ENCODE measurements at regions not wholly inside any gene's neighbourhood (a gene's known extent, or its start where the extent isn't known, plus 50 kb on each side); places are given as distances from the start of the nearest gene placed in this dataset.

DNA sequence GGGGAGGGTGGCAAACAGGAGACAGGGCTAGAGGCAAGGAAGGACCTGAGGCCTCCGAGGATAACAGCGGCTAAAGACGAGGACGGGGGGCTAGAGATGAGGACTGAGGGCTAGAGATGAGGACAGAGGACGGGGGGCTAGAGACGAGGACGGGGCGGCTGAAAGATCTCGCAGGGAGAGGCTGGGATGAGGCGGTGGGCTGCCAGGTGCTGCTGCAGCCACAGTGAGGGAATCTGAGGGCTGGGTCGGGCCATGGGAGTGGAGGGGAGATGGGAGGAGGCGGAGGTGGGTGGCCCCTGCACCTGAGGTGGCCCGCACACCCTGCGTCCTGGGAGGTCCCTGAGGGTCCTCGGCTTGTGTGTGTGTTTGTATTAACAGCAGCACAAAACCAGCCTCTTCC, 350.2 kb upstream of the SALL3 start:
- no peak overlapping the region for H3K4me3 ChIP-seq
- H3K27me3 ChIP-seq: peaks cover 3% of the 10 kb centered on the region
- no peak for DNase-seq
- WGBS, 2 donors (ENCODE audit: low coverage in 1 of 2): 82 to 87% methylated on average over 12 to 15 of the region's 15 CpGs
- H3K9me3 ChIP-seq: no peaks in the 10 kb centered on the region
- in situ Hi-C loops (cut with MboI; ENCODE audit: low pct_ligation_motif_present in 1 of 4, low pct_unique_long_range_greater_than_20kb in 1 of 4, low sequenced_read_pairs in 3 of 4) (no loop called here), intact Hi-C loops (cut with DNase I; ENCODE audit: low total_unique reads) (no loop called here)
- H3K36me3 ChIP-seq: no peaks in the 10 kb centered on the region
- no peak overlapping the region for H3K27ac ChIP-seq
- no peak for TF ChIP-seq POLR2AphosphoS5 (IDR thresholded peaks at IDR 0.05)
- TF ChIP-seq CTCF (IDR thresholded peaks at IDR 0.05): no peak
- TF ChIP-seq POLR2A (IDR thresholded peaks at IDR 0.05): no peak
- TF ChIP-seq EP300 (IDR thresholded peaks at IDR 0.05; ENCODE audit: low read depth): no peak
- no peaks in the 10 kb centered on the region for H3K4me1 ChIP-seq

- in situ Hi-C loops (cut with MboI; ENCODE audit: low pct_ligation_motif_present in 1 of 4, low pct_unique_long_range_greater_than_20kb in 1 of 4, low sequenced_read_pairs in 3 of 4): no loop called here
- 69 to 91% methylated on average over 7 to 17 of the region's 17 CpGs for WGBS, 2 donors (ENCODE audit: low coverage in 1 of 2)
Measured at GRCh38 chr18:78630356-78630755, 349.3 kb upstream of the SALL3 start.

GRCh38 chr18:78630981-78631510, 348.6 kb upstream of the SALL3 start:
- Histone ChIP-seq H3K27me3 (peaks cover 3% of the 10 kb centered on the region), H3K36me3 (no peaks in the 10 kb centered on the region), H3K4me1 (no peaks in the 10 kb centered on the region), H3K9me3 (no peaks in the 10 kb centered on the region), H3K27ac (no peak overlapping the region), H3K4me3 (no peak overlapping the region)
- intact Hi-C loops (cut with DNase I; ENCODE audit: low total_unique reads) (no loop called here), in situ Hi-C loops (cut with MboI; ENCODE audit: low pct_ligation_motif_present in 1 of 4, low pct_unique_long_range_greater_than_20kb in 1 of 4, low sequenced_read_pairs in 3 of 4) (no loop called here)
- DNase-seq: no peak
- TF ChIP-seq POLR2A (IDR thresholded peaks at IDR 0.05): no peak
- no peak for TF ChIP-seq POLR2AphosphoS5 (IDR thresholded peaks at IDR 0.05)
- no peak for TF ChIP-seq CTCF (IDR thresholded peaks at IDR 0.05)
- TF ChIP-seq EP300 (IDR thresholded peaks at IDR 0.05; ENCODE audit: low read depth): no peak
- WGBS, 2 donors (ENCODE audit: low coverage in 1 of 2): 80 to 88% methylated on average over 6 to 14 of the region's 14 CpGs

More at GRCh38 chr18:78630356-78630755, 349.3 kb upstream of the SALL3 start:
- Histone ChIP-seq H3K27me3 (peaks cover 3% of the 10 kb centered on the region), H3K36me3 (no peaks in the 10 kb centered on the region), H3K9me3 (no peaks in the 10 kb centered on the region), H3K27ac (no peak overlapping the region), H3K4me3 (no peak overlapping the region), H3K4me1 (no peaks in the 10 kb centered on the region)
- intact Hi-C loops (cut with DNase I; ENCODE audit: low total_unique reads): no loop called here
- no peak for DNase-seq
- TF ChIP-seq POLR2AphosphoS5 (IDR thresholded peaks at IDR 0.05) (no peak), POLR2A (IDR thresholded peaks at IDR 0.05) (no peak), EP300 (IDR thresholded peaks at IDR 0.05; ENCODE audit: low read depth) (no peak), CTCF (IDR thresholded peaks at IDR 0.05) (no peak)

DNA sequence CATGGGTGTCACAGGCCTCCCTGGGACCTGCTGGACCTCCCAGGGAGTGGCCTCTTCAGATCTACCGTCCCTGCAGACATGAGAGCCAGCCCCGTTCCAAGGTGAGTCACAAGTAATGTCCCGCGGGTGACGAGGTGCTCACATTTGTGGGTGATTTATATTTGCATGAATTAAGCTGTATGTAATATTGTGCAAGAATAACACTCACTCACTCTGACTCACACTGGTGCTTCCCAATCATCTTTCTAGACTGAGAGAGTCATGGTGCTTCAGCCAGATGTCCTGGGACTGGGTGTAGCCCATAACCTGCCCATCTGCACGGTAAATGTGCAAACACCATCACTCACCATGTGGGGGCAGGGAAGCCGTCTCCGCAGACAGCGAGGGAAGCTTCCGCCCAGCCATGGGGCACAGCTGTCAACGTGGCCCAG, 347.5 kb upstream of the SALL3 start:
- in situ Hi-C loops (cut with MboI; ENCODE audit: low pct_ligation_motif_present in 1 of 4, low pct_unique_long_range_greater_than_20kb in 1 of 4, low sequenced_read_pairs in 3 of 4): no loop called here
- Histone ChIP-seq H3K36me3 (no peaks in the 10 kb centered on the region), H3K9me3 (no peaks in the 10 kb centered on the region), H3K27me3 (peaks cover 3% of the 10 kb centered on the region), H3K4me1 (no peaks in the 10 kb centered on the region), H3K4me3 (no peak overlapping the region), H3K27ac (no peak overlapping the region)
- DNase-seq: no peak
- WGBS, 2 donors (ENCODE audit: low coverage in 1 of 2): 76% methylated on average over 11 of the region's 11 CpGs; no CpG with 5 or more reads in 1 of the 2 donors
- no peak for TF ChIP-seq EP300 (IDR thresholded peaks at IDR 0.05; ENCODE audit: low read depth)
- TF ChIP-seq CTCF (IDR thresholded peaks at IDR 0.05): no peak
- TF ChIP-seq POLR2A (IDR thresholded peaks at IDR 0.05): no peak
- no peak for TF ChIP-seq POLR2AphosphoS5 (IDR thresholded peaks at IDR 0.05)
- intact Hi-C loops (cut with DNase I; ENCODE audit: low total_unique reads): no loop called here
